ENCODE measurements at regions not wholly inside any gene's neighbourhood (a gene's known extent, or its start where the extent isn't known, plus 50 kb on each side); places are given as distances from the start of the nearest gene placed in this dataset.

DNA sequence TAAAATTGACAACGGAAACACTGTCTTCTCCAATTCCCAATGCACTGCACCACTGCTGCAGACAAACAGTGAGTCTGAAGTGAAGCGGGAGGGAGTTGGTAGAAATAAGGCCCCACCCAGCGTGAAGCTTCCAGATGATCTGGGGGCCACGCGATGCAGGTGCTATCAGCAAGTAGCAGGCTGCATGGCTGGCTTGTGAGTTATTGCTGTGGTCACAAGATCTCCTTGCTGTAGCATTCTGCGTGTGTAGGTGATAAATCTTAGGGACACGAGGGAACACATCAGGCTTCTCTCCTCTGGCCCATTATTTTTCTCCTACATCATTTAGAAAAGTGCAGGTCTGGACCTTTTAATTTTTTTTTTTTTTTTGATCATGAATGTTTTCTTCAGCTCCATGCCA, 407.6 kb downstream of the TMEM114 start:
- no peak for DNase-seq (ENCODE audit: low read depth)
- H3K36me3 ChIP-seq (ENCODE audit: control insufficient read depth, insufficient read depth, low read length), result no peaks in the 10 kb centered on the region
- POLR2A ChIA-PET, result no interaction called here
- CTCF ChIA-PET, result no interaction called here
- TF ChIP-seq, protein P1, sequence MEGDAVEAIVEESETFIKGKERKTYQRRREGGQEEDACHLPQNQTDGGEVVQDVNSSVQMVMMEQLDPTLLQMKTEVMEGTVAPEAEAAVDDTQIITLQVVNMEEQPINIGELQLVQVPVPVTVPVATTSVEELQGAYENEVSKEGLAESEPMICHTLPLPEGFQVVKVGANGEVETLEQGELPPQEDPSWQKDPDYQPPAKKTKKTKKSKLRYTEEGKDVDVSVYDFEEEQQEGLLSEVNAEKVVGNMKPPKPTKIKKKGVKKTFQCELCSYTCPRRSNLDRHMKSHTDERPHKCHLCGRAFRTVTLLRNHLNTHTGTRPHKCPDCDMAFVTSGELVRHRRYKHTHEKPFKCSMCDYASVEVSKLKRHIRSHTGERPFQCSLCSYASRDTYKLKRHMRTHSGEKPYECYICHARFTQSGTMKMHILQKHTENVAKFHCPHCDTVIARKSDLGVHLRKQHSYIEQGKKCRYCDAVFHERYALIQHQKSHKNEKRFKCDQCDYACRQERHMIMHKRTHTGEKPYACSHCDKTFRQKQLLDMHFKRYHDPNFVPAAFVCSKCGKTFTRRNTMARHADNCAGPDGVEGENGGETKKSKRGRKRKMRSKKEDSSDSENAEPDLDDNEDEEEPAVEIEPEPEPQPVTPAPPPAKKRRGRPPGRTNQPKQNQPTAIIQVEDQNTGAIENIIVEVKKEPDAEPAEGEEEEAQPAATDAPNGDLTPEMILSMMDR (IDR thresholded peaks at IDR 0.05; ENCODE audit: insufficient read depth, low read depth, low read length), result no peak
- no peak overlapping the region for H3K4me3 ChIP-seq (ENCODE audit: low read depth, low read length)
- H3K27me3 ChIP-seq (ENCODE audit: control insufficient read depth, insufficient read depth, low read length), result no peaks in the 10 kb centered on the region

DNA sequence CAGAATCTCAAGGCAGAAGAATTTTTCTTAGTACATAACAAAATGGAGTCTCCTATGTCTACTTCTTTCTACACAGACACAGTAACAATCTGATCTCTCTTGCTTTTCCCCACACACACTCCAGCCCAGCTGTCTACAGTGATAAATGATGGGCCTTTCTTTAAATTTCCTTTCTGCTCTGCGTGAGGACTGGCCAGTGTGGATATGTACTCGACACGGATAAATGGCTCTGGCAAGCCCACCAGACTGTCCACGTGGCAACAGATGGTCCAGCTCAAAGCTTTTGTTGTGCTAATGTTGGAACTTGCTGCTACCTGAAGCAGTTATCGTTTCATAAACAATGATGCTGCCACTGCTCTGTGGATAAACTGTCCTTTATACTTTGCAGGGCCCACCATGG, 410.7 kb downstream of the TMEM114 start:
- TF ChIP-seq, protein P1 (IDR thresholded peaks at IDR 0.05; ENCODE audit: insufficient read depth, low read depth, low read length), result no peak
- Histone ChIP-seq H3K27me3 (ENCODE audit: control insufficient read depth, insufficient read depth, low read length) (no peaks in the 10 kb centered on the region), H3K36me3 (ENCODE audit: control insufficient read depth, insufficient read depth, low read length) (no peaks in the 10 kb centered on the region), H3K4me3 (ENCODE audit: low read depth, low read length) (no peak overlapping the region)
- DNase-seq (ENCODE audit: low read depth), result no peak
- CTCF ChIA-PET, result no interaction called here
- POLR2A ChIA-PET, result no interaction called here

- Histone ChIP-seq H3K27me3 (ENCODE audit: control insufficient read depth, insufficient read depth, low read length) (no peaks in the 10 kb centered on the region), H3K36me3 (ENCODE audit: control insufficient read depth, insufficient read depth, low read length) (no peaks in the 10 kb centered on the region), H3K4me3 (ENCODE audit: low read depth, low read length) (no peak overlapping the region)
- ChIA-PET POLR2A (no interaction called here), CTCF (no interaction called here)
- no peak for DNase-seq (ENCODE audit: low read depth)
- TF ChIP-seq, protein P1 (IDR thresholded peaks at IDR 0.05; ENCODE audit: insufficient read depth, low read depth, low read length), result no peak
These were observed 412.0 kb downstream of the TMEM114 start for GRCh38 chr16:8178271-8178670.

DNA sequence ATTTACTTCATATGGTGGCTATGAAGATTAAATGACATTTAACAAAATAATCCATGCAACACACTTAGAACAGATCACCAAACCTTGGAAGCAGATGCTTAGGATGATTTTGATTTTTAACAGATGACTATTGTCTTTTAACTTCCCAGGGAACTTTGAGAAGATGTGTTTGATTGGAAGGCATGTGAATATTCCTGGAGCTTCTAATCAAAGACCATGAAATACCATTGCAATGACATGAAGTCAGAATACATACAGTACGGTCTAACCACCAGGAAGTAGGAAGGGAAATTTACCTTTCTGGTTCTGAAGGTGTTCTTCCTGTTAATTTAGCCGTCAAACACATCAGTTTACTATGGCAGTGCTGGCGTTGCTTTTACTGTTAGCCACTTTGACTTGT, 414.9 kb downstream of the TMEM114 start:
- no peak for DNase-seq (ENCODE audit: low read depth)
- no peak overlapping the region for H3K4me3 ChIP-seq (ENCODE audit: low read depth, low read length)
- no peaks in the 10 kb centered on the region for H3K27me3 ChIP-seq (ENCODE audit: control insufficient read depth, insufficient read depth, low read length)
- no peaks in the 10 kb centered on the region for H3K36me3 ChIP-seq (ENCODE audit: control insufficient read depth, insufficient read depth, low read length)
- POLR2A ChIA-PET, result no interaction called here
- TF ChIP-seq, protein P1 (IDR thresholded peaks at IDR 0.05; ENCODE audit: insufficient read depth, low read depth, low read length), result no peak
- CTCF ChIA-PET, result no interaction called here

DNA sequence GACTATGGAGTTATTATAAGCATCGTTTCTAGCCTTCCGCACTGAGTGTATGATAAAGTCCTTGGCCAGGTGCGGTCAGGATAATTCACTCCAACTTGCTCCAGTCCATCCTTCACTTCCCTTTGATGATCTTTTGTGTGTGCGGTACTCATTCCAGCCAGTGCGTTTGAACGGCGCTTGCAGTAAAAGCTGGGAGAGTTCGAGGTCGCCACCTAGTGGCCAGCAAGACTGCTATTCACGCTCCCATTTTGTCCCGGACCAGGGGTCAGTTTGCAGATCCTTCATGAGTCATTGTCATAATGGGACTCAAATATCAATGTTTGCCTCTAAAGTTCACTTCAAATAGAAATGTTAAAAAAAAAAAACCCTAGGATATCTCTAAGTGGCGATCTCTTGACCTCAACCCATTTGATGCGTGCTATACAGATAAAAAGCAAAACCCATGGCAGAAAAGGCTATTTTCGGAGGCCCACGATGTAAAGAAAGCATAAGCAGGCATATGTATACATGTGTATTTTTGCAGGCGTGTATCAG, 417.1 kb downstream of the TMEM114 start:
- Histone ChIP-seq H3K36me3 (ENCODE audit: control insufficient read depth, insufficient read depth, low read length) (no peaks in the 10 kb centered on the region), H3K27me3 (ENCODE audit: control insufficient read depth, insufficient read depth, low read length) (no peaks in the 10 kb centered on the region), H3K4me3 (ENCODE audit: low read depth, low read length) (no peak overlapping the region)
- TF ChIP-seq, protein P1 (IDR thresholded peaks at IDR 0.05; ENCODE audit: insufficient read depth, low read depth, low read length), result 0 out of 2 replicates have a peak, but pooled peaks have one; percentile 29
- no peak for DNase-seq (ENCODE audit: low read depth)
- CTCF ChIA-PET, result no interaction called here
- POLR2A ChIA-PET, result no interaction called here
